ENCODE measurements at regions not wholly inside any gene's neighbourhood (a gene's known extent, or its start where the extent isn't known, plus 50 kb on each side); places are given as distances from the start of the nearest gene placed in this dataset.

DNA sequence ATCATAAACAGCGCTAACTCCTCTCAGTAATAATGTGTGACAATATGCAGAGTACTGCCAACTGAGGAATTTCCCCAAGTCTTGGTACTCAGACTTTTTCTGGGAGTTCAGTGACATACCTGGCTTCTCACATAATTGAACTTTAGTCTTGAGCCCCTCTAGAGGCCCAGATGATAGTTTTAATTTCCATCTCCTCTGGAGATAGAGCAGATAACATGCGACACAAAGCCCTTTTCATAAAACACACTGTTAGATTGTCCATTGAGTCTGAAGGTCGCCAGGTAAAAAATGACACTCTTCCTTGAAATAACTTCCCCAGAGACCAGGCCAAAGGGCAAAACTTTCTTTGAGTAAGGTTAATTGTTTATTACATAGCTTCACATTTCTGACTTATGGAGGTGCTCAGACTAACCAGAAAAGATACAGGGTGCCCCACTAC, 476.0 kb downstream of the RASEF start:
- Mint-ChIP-seq H3K9me3 (peaks cover 0 to 5% (median 0%) of the 10 kb centered on the region in 7 donors), H3K36me3 (no peaks in the 10 kb centered on the region), H3K27me3 (peaks cover 0 to 5% (median 0%) of the 10 kb centered on the region in 3 donors), H3K27ac (no peak overlapping the region), H3K4me3 (no peak overlapping the region), H3K4me1 (no peaks in the 10 kb centered on the region)
- no peak for ATAC-seq (ENCODE audit: low read depth in 2 of 2)
- no peak for DNase-seq

DNA sequence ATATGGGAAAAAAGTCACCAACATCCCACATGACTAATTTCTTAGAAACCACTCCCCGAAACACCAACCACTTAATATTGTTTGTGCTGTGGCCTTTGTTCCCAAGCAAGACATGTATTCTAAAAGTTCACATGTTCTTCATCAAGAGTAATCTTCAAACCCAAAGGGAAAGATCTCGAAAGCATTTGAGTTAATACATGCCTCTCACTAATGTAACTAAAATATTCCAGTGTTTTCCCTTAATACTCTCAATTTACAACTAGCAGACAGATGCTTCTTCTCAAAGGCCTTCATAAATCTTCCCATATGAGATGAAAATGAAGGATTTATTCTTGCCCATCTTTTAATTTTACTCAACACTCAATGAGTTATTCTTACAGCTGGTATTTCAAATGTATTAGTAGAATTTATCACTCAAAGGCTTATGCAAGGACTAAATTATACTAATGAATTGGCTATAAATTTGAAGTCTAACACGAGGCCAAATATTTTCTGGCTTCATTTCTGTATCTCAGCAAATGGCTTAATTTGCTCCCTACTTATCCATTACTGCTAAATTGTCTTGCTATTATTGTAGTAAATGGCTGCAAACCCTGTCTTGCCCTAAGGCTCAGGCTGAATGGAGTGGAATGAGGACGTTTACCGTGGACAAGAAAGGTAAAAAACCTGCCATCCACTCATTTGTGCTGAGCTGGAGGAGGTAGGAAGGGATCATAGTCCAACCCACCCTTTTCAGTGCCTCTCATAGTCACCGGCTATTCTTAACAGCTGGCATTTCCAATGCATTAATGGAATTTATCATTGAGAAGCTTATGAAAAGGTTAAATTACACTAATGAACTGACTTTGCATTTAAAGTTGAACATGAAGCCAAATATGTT, 474.4 kb downstream of the RASEF start:
- peaks cover 0 to 3% (median 0%) of the 10 kb centered on the region in 3 donors for H3K4me1 Mint-ChIP-seq
- H3K27me3 Mint-ChIP-seq, result peaks cover 0 to 5% (median 0%) of the 10 kb centered on the region in 3 donors
- ATAC-seq (ENCODE audit: low read depth in 2 of 2) (no peak), DNase-seq (no peak)
- H3K27ac Mint-ChIP-seq, result no peak overlapping the region
- no peak overlapping the region for H3K4me3 Mint-ChIP-seq
- H3K9me3 Mint-ChIP-seq, result peaks cover 0 to 5% (median 0%) of the 10 kb centered on the region in 7 donors
- H3K36me3 Mint-ChIP-seq, result no peaks in the 10 kb centered on the region

DNA sequence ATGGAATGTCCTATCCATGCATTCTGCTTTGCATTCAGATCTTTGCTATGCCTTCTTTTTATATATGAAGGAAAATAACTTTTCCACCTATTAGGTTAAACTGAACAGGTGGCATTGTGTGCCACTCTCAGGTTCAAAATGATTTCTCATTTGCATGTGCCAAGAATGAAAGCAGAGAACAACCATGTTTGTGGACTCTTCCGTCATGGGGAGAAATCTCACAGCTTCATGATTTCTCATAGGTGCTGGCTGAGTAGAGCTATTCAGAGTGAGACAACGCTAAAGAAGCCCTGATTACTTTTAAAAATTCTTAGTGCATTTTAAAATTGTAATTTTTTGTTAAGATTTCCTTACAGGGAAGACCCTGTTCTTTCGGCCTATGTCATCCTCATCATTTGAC, 472.1 kb downstream of the RASEF start:
- Mint-ChIP-seq H3K4me3 (no peak overlapping the region), H3K36me3 (no peaks in the 10 kb centered on the region), H3K27me3 (peaks cover 0 to 5% (median 0%) of the 10 kb centered on the region in 3 donors), H3K4me1 (peaks cover 0 to 4% (median 0%) of the 10 kb centered on the region in 3 donors), H3K9me3 (no peaks in the 10 kb centered on the region), H3K27ac (no peak overlapping the region)
- no peak for DNase-seq
- ATAC-seq (ENCODE audit: low read depth in 2 of 2), result no peak

DNA sequence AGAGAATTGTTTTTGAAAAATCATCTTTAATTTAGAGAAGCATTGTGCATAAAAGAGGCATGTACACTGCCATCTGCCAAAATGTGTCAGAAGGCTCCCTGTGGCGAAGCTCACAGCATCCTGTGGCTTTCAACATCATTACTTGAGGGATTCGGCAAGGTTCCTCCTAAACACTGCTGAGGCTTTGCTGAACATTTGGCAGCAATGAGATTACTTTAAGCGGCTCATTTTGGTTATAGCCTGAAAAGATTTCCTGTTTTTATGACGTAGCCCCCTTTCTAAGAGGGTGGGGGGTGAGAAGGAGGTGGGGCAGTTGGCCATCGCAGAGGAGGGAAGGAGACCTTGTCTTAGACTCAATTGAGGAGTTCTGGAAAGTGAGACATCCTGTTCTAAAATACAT, 469.4 kb downstream of the RASEF start:
- Mint-ChIP-seq H3K9me3 (no peaks in the 10 kb centered on the region), H3K27me3 (peaks cover 0 to 5% (median 0%) of the 10 kb centered on the region in 3 donors), H3K27ac (no peak overlapping the region), H3K4me3 (no peak overlapping the region), H3K36me3 (no peaks in the 10 kb centered on the region), H3K4me1 (peaks cover 0 to 4% (median 0%) of the 10 kb centered on the region in 3 donors)
- DNase-seq (no peak), ATAC-seq (ENCODE audit: low read depth in 2 of 2) (no peak)

DNA sequence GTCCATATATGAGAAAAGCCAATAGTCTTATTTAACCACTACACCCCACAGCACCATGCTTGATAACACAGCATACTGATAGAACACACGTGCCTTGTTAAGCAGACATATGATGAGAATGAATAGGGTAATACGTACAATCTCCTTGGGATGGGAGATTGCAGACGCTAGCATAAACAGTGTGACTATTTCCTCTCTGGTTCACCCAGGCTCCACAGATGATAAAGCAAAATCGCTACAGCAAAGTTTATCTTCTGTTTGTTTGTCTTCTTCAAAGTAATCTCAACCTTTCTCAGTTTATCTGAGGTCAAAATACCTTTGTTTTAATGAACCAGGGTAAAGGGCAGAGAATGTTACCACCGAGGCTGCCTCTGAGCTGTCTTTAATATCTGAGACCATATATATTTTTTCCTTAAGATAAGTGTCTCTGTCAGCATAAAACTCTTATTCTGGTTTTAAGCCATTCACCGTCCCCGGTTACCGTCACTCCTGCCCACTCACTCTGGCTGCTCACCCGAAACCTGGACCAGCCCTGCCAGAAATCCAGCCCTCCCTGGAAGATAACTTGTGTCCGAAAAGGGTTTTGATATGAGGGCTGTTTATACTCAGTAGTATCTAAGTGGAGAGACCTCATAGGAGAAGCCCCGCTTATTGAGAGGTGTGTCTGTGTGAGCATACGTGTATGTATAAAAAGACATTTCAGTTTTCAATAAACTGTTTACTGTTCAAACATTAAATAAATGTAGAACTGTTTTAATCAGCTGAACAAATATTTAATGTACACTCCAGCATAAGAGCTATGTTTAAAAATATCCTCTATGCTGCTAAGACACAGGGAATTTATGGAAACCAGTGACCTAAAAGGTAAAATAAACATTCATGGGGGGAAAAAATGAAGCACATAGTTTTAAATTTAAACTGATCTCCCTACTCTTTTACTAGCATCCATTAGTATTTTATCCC, 465.4 kb downstream of the RASEF start:
- Mint-ChIP-seq H3K9me3 (no peaks in the 10 kb centered on the region), H3K36me3 (no peaks in the 10 kb centered on the region), H3K4me1 (peaks cover 3 to 16% (median 11%) of the 10 kb centered on the region in 3 donors), H3K27ac (no peak overlapping the region), H3K4me3 (no peak overlapping the region), H3K27me3 (no peaks in the 10 kb centered on the region)
- DNase-seq (no peak), ATAC-seq (ENCODE audit: low read depth in 2 of 2) (no peak)

DNA sequence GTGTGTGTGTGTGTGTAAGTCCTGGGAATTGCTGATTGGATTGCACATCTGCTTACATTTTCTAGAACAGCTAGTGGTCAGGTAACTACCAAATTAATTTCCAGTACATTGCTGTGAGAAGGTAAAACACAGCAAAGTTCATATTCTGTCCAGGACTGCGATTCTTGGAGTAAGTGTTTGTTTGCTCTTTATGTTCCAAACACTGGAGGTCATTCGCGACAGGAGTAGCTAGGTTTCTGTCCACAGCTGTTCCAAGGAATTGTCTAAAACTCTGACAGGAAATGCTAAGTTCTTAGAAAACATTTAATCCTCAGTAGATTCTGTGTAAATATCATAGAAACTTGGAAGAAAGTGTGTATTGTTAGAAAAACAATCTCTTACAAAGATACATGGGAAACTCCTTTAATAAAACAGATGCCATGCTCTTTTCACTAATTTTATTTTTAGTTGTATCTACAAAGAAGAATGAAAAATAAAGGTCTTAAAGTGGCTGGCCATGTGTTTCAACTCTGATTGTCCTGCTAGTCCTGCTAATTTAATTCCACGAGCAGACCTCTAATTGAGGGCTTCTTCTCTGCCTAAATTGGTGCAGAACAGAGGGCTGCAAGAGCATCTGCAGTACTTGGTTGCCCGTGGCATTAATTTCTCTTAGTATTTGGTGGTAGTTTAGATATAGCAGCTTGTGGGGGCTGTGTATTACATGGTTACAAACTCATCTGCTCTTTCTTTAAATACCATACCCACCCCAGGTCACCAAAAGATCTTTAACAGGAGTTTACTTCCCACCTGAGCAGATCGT, 464.5 kb downstream of the RASEF start:
- DNase-seq (no peak), ATAC-seq (ENCODE audit: low read depth in 2 of 2) (no peak)
- Mint-ChIP-seq H3K36me3 (no peaks in the 10 kb centered on the region), H3K9me3 (no peaks in the 10 kb centered on the region), H3K4me3 (no peak overlapping the region), H3K27ac (no peak overlapping the region), H3K4me1 (peaks cover 3 to 16% (median 10%) of the 10 kb centered on the region in 3 donors), H3K27me3 (no peaks in the 10 kb centered on the region)

DNA sequence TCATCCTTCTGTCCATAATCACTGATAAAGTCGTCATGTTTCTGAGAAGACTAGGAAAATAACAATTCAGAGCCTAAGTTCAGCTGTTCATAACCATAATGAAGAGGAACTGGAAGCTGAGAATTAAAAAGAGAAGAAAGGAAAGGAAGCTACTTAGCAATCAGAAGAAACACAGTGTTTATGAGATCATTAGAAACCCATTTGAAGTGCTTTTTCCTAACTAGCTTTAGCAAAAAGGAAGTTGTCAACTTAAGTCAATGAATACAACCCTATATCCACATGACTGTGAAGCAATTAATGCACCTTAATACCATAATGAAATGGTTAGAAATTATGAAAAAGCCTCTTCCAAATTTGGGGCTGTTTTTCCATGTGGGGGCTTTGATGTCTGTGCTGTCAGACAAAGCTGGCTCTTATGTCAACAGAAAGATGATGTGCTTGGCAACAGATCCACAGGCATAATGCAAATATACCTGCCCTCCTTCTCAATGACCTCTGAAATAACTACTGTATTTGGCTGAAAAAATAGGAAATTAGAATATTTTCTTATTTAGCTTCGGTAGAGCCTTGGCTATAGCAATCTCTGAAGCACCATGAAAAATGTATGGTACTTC, 463.5 kb downstream of the RASEF start:
- H3K4me3 Mint-ChIP-seq, result no peak overlapping the region
- DNase-seq (no peak), ATAC-seq (ENCODE audit: low read depth in 2 of 2) (no peak)
- H3K36me3 Mint-ChIP-seq, result no peaks in the 10 kb centered on the region
- no peak overlapping the region for H3K27ac Mint-ChIP-seq
- no peaks in the 10 kb centered on the region for H3K27me3 Mint-ChIP-seq
- peaks cover 3 to 16% (median 7%) of the 10 kb centered on the region in 3 donors for H3K4me1 Mint-ChIP-seq
- H3K9me3 Mint-ChIP-seq, result no peaks in the 10 kb centered on the region

DNA sequence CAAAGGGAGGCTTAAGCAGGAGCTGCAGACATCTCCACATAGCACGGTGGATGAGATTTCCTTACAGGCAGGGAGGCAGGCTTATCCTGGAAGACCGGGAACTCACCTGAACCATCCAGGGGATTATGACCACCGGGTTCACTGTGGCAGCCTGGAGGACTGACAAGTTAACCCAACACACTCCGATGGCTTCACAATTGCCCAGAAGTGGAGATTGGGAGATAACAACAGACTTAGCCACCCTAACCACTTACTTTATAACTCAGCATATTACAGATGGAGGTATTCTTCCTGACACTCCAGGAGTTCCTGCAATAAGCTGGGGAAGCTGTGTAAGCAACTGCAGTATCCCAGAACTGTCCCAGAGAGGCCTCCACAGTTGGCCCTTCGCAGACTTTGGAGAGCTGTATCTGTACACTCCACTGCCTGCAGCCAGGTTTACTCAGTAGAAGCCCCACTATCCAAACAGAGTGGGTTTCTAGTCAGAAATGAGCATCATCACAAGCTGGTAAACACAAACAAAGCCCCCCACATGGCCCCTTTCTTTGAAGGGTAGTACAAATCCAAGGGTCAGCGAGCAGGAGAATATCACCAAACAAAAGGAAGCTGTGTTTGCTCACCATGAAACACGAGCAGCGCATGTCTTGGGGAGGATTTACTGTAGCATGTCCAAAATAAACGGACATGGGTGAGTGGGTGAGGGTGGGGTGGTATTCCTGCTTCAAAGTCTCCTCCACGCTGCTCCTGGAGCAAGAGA, 462.2 kb downstream of the RASEF start:
- Mint-ChIP-seq H3K36me3 (no peaks in the 10 kb centered on the region), H3K9me3 (no peaks in the 10 kb centered on the region), H3K4me1 (peaks cover 3 to 16% (median 7%) of the 10 kb centered on the region in 3 donors), H3K4me3 (no peak overlapping the region), H3K27ac (no peak overlapping the region), H3K27me3 (no peaks in the 10 kb centered on the region)
- ATAC-seq (ENCODE audit: low read depth in 2 of 2) (no peak), DNase-seq (no peak)

DNA sequence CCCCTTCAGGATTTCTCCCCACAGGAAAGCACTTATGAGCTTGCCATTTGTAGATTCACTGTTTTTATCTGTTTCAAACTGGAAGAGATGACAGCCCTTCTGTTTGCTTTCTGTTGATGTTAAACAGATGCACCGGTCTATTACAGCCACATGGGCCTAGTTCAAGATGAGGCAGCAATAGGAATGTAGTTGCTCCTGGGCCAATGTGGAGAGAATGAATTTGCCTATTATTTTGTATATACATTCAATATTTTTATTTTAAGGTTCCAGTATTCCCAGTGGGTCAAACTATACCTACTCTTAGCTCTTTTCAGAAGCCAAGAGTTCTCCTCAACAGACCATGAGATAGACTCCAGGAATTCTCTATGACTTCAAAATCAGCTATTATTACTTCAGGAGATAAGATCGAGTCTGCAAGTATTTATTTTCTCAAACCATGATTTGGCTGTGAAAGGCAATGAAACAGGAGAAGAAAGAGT, 461.6 kb downstream of the RASEF start:
- Mint-ChIP-seq H3K4me1 (peaks cover 3 to 16% (median 7%) of the 10 kb centered on the region in 3 donors), H3K4me3 (no peak overlapping the region), H3K9me3 (no peaks in the 10 kb centered on the region), H3K36me3 (no peaks in the 10 kb centered on the region), H3K27me3 (no peaks in the 10 kb centered on the region), H3K27ac (no peak overlapping the region)
- DNase-seq (no peak), ATAC-seq (ENCODE audit: low read depth in 2 of 2) (no peak)

DNA sequence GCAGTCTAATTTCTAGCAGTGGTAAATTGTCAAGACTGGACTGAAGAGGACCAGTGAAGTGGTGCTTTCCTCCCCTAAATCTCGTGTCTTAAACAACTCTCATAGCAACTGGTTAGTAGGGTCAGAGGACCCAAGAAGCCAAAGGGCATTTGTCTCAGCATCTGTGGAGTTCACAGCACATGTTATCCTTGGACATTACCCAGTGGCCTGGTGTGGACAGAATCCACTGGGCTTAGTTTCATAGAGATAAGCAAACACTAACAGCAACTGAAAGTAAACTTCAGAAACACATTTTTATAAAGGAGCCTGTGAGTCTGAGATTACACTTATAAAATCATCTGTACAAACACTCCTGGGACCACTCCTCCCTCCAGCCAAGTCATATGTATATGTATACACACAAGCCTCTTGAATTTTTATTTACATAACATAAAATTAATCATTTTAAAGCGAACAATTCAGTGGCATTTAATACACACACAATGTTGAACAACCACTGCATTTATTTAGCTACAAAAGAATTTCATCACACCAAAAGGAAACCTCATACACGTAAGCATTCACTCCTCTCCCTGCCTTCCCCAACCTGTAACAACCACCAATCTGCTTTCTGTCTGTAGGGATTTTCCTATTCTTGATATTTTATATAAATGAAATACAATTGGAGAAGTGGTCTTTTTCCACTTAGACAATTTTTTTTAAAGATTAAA, 457.8 kb downstream of the RASEF start:
- peaks cover 0 to 10% (median 5%) of the 10 kb centered on the region in 3 donors for H3K4me1 Mint-ChIP-seq
- no peaks in the 10 kb centered on the region for H3K36me3 Mint-ChIP-seq
- no peak for DNase-seq
- no peak overlapping the region for H3K4me3 Mint-ChIP-seq
- H3K27me3 Mint-ChIP-seq, result no peaks in the 10 kb centered on the region
- H3K9me3 Mint-ChIP-seq, result no peaks in the 10 kb centered on the region
- no peak overlapping the region for H3K27ac Mint-ChIP-seq
- ATAC-seq (ENCODE audit: low read depth in 2 of 2), result no peak

DNA sequence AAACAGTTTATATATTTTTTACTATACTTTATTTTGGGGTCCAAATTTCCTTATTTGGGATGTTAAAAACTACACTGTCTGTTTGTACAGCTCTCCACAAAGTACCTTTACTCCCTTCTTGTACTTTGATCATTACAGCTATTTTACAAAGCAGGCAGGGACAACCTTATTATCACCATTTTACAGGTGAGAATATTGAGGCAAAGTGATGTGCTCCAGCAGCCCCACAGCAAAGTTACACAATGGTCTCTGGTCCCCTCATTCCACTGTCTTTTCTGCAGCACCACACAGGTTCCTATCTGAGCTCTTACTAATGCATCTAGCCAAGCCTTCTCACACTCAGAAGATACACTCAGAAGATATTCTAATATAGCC, 457.3 kb downstream of the RASEF start:
- Mint-ChIP-seq H3K4me1 (peaks cover 0 to 7% (median 5%) of the 10 kb centered on the region in 3 donors), H3K27ac (peak overlapping the region in 1 of 6 donors; percentile 62), H3K9me3 (no peaks in the 10 kb centered on the region), H3K27me3 (no peaks in the 10 kb centered on the region), H3K4me3 (no peak overlapping the region), H3K36me3 (no peaks in the 10 kb centered on the region)
- DNase-seq (no peak), ATAC-seq (ENCODE audit: low read depth in 2 of 2) (no peak)
